ENCODE measurements at regions not wholly inside any gene's neighbourhood (a gene's known extent, or its start where the extent isn't known, plus 50 kb on each side); places are given as distances from the start of the nearest gene placed in this dataset.
A peak's percentile ranks its signal among the peaks of the same experiment; 100 is the strongest.

DNA sequence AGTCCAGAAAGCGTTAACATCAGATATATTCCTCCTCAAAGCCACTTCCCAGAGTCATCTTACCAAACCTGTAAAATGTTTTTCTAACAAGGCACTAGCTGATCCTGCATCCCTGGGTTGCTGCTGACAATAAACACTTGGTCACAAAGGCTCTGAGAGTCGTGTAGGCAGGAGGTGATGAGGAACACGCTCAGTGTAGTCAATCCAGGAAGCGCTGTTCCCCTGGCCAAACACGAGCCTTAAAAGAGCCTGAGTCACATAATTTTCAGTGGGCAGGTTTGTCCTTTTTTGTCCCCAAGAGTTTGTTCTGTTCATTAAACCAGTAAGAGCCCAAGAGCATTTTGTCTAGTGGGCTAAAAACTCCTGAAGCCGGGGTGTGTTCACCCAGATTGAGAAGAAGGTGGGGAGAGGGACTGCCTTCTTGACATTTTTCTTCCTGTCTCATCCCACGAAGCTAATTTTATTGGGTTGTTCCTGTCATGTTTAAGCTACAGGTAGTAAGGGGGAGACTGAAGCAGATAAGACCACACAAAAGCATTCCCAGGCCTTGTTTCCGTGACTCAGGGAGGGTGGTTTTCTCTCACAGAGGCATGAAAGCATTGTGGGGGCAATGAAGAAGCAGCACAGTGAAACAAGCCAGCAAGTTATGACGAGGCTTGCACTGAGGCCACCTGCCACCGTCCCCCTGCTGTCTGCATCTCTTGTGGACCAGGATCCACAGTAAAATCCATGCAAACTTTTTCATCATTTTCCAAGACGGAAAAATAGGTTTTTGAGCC, 73.7 kb downstream of the FOXB1 start:
- peak overlapping the region; percentile 6 for H3K27ac Mint-ChIP-seq
- H3K27me3 Mint-ChIP-seq (ENCODE audit: low read depth, poor library complexity), result peaks cover 3% of the 10 kb centered on the region
- no peak for DNase-seq
- no peaks in the 10 kb centered on the region for H3K9me3 Mint-ChIP-seq
- H3K36me3 Mint-ChIP-seq (ENCODE audit: low read depth), result no peaks in the 10 kb centered on the region
- TF ChIP-seq, protein P1, sequence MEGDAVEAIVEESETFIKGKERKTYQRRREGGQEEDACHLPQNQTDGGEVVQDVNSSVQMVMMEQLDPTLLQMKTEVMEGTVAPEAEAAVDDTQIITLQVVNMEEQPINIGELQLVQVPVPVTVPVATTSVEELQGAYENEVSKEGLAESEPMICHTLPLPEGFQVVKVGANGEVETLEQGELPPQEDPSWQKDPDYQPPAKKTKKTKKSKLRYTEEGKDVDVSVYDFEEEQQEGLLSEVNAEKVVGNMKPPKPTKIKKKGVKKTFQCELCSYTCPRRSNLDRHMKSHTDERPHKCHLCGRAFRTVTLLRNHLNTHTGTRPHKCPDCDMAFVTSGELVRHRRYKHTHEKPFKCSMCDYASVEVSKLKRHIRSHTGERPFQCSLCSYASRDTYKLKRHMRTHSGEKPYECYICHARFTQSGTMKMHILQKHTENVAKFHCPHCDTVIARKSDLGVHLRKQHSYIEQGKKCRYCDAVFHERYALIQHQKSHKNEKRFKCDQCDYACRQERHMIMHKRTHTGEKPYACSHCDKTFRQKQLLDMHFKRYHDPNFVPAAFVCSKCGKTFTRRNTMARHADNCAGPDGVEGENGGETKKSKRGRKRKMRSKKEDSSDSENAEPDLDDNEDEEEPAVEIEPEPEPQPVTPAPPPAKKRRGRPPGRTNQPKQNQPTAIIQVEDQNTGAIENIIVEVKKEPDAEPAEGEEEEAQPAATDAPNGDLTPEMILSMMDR (IDR thresholded peaks at IDR 0.05), result no peak
- H3K4me3 Mint-ChIP-seq, result no peak overlapping the region
- peaks cover 77% of the 10 kb centered on the region for H3K4me1 Mint-ChIP-seq

DNA sequence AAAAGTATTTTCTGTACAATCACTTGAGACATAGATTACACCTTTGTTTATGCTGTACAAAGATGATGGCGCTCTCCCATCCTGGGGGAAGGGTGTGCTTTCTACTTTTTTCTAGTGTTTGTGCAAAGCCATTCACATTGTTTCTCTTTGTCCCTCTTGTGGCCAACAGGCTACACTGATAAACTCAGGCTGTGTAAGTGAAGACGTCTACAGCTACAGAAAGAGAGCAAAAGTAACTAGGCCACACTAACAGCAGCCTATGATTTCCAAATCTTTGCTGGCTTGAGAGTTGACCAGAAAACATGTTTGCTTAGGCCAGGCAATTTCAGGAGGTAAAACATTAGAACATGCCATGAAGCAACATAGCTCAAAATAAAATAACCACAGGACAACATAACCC, 75.1 kb downstream of the FOXB1 start:
- no peak for DNase-seq
- Mint-ChIP-seq H3K27ac (no peak overlapping the region), H3K27me3 (ENCODE audit: low read depth, poor library complexity) (peaks cover 3% of the 10 kb centered on the region), H3K4me3 (peak overlapping the region; percentile 1), H3K4me1 (peaks cover 63% of the 10 kb centered on the region), H3K9me3 (no peaks in the 10 kb centered on the region), H3K36me3 (ENCODE audit: low read depth) (no peaks in the 10 kb centered on the region)
- TF ChIP-seq, protein P1 (IDR thresholded peaks at IDR 0.05), result peak; percentile 47

DNA sequence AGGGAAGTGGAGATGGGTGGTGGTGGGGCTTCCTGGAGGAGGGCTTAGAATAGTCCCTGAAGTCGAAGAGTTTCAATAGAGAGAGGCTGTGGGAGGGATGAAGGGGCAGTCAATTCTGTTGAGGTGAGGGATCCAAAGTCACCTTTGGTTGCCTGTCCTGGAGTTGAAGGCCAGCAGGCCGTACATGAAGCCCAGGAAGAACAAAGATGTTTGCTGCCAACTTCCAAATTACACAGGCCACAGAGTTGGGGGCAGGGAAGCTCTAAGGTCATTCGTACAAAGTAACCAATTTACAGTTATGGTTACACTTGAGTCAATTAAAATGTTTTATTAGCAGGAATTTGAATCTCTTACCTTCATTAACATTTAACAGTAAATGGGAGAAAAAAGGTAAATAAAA, 77.9 kb downstream of the FOXB1 start:
- Mint-ChIP-seq H3K27me3 (ENCODE audit: low read depth, poor library complexity) (peaks cover 7% of the 10 kb centered on the region), H3K27ac (peak overlapping the region; percentile 6), H3K4me1 (peaks cover 39% of the 10 kb centered on the region), H3K4me3 (no peak overlapping the region), H3K9me3 (no peaks in the 10 kb centered on the region), H3K36me3 (ENCODE audit: low read depth) (no peaks in the 10 kb centered on the region)
- DNase-seq, result no peak
- TF ChIP-seq, protein P1 (IDR thresholded peaks at IDR 0.05), result no peak

DNA sequence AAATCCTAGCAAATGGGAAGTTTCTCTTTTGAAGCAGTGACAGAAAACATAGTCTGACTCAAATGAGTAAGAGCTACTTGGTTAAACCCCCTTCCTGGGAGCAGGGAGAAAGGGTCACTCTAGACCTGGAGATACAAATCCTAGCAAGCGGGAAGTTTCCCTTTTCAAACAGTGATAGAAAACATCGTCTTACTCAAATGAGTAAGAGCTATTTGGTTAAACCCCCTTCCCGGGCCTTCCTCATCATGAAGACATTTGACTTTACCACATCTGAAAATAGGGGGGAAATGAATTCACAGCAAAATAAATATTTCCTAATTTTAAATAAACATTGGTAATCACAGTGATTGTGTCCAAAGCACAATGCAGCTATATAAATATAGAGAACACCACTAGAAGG, 79.2 kb downstream of the FOXB1 start:
- H3K9me3 Mint-ChIP-seq, result no peaks in the 10 kb centered on the region
- TF ChIP-seq, protein P1 (IDR thresholded peaks at IDR 0.05), result no peak
- H3K27ac Mint-ChIP-seq, result no peak overlapping the region
- no peaks in the 10 kb centered on the region for H3K36me3 Mint-ChIP-seq (ENCODE audit: low read depth)
- peaks cover 37% of the 10 kb centered on the region for H3K4me1 Mint-ChIP-seq
- no peak for DNase-seq
- peaks cover 13% of the 10 kb centered on the region for H3K27me3 Mint-ChIP-seq (ENCODE audit: low read depth, poor library complexity)
- H3K4me3 Mint-ChIP-seq, result no peak overlapping the region

DNA sequence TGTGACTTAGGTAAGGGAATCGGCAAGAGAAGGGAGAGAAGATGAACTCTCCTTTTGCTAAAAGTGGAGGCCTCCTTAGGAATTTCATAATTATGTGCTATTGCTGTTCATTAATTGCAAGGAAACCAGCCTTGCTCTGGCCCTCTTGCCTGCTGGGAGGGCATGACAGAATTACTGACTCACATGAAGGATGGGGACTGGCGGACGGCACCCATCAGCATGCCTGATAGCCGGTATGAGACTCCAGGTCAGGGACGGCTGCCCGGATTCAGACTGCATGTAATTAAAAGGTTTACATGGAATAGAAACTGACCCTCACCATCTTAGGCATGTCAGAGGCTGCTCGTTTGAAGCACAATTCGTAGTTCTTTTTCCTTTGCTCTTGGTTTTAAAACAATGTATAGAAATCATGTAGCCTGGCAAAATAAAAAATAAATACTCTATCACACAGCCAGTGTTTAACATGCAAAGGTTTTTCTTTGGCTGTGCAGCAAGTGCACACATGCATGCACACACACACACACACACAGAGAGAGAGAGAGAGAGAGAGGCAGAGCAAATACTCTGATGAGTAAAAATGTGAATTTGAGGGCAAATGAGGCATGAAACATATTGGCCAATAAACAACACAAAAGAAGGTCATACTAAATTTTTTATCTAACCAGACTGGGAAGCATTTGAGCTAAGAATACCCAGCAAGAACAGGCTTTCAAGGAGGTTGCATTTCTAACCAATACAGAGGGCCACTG, 82.7 kb downstream of the FOXB1 start:
- peaks cover 41% of the 10 kb centered on the region for H3K4me1 Mint-ChIP-seq
- H3K27ac Mint-ChIP-seq, result no peak overlapping the region
- H3K36me3 Mint-ChIP-seq (ENCODE audit: low read depth), result peaks cover 11% of the 10 kb centered on the region
- DNase-seq, result no peak
- H3K4me3 Mint-ChIP-seq, result no peak overlapping the region
- peaks cover 14% of the 10 kb centered on the region for H3K27me3 Mint-ChIP-seq (ENCODE audit: low read depth, poor library complexity)
- TF ChIP-seq, protein P1 (IDR thresholded peaks at IDR 0.05), result no peak
- H3K9me3 Mint-ChIP-seq, result peaks cover 16% of the 10 kb centered on the region
